ENCODE measurements at regions not wholly inside any gene's neighbourhood (a gene's known extent, or its start where the extent isn't known, plus 50 kb on each side); places are given as distances from the start of the nearest gene placed in this dataset.
A peak's percentile ranks its signal among the peaks of the same experiment; 100 is the strongest.

- no peak for DNase-seq (ENCODE audit: extremely low read depth, low read depth)
- TF ChIP-seq CTCF (IDR thresholded peaks at IDR 0.05; ENCODE audit: low read depth, low read length), result no peak
Measured at GRCh38 chr5:155872629-155873220, 454.2 kb upstream of the SGCD start.

- no peak for TF ChIP-seq CTCF (IDR thresholded peaks at IDR 0.05; ENCODE audit: low read depth, low read length)
- DNase-seq (ENCODE audit: extremely low read depth, low read depth), result peak; percentile 32
Measured at GRCh38 chr5:155878991-155879575, 447.9 kb upstream of the SGCD start.

GRCh38 chr5:155884041-155884440, 442.9 kb upstream of the SGCD start:
- TF ChIP-seq CTCF (IDR thresholded peaks at IDR 0.05; ENCODE audit: low read depth, low read length), result no peak
- DNase-seq (ENCODE audit: extremely low read depth, low read depth), result no peak

- no peak for DNase-seq (ENCODE audit: extremely low read depth, low read depth)
- TF ChIP-seq CTCF (IDR thresholded peaks at IDR 0.05; ENCODE audit: low read depth, low read length), result no peak
Measured at GRCh38 chr5:155885199-155885598, 441.8 kb upstream of the SGCD start.

- no peak for DNase-seq (ENCODE audit: extremely low read depth, low read depth)
- TF ChIP-seq CTCF (IDR thresholded peaks at IDR 0.05; ENCODE audit: low read depth, low read length), result no peak
Measured at GRCh38 chr5:155886311-155887031, 440.5 kb upstream of the SGCD start.

- no peak for DNase-seq (ENCODE audit: extremely low read depth, low read depth)
- no peak for TF ChIP-seq CTCF (IDR thresholded peaks at IDR 0.05; ENCODE audit: low read depth, low read length)
Measured at GRCh38 chr5:155895484-155895883, 431.5 kb upstream of the SGCD start.

- DNase-seq (ENCODE audit: extremely low read depth, low read depth), result peak; percentile 12
Measured at GRCh38 chr5:155897761-155898160, 429.2 kb upstream of the SGCD start.

More at GRCh38 chr5:155897761-155898160, 429.2 kb upstream of the SGCD start:
- TF ChIP-seq CTCF (IDR thresholded peaks at IDR 0.05; ENCODE audit: low read depth, low read length), result no peak

All from AG09319 (cell line).